ENCODE measurements at regions not wholly inside any gene's neighbourhood (a gene's known extent, or its start where the extent isn't known, plus 50 kb on each side); places are given as distances from the start of the nearest gene placed in this dataset.
"Not testable (repeated sequence)": the region's sequence is repeated elsewhere in the genome, so short reads cannot be mapped to it uniquely, and the experiment has no call there.

DNA sequence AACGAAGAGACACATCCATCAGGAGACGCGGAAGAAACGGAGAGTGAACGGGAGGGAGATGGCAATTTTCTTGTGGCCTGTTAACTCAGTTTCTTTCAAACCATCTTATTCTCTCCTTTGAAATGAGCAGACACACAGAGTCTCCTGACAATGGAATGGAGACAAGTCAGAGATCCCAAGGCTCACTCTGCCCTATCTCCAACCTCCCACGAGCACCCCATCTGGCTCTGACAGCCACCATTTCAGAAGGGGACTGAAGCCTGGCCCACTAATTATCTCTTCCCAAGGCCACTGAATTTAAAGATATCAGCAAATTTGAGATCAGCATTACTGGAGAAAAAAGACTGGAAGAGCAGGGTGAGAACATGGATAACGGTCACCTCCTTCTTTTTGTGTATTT lies 215.6 kb downstream of the DHX15 start:
- DNase-seq (ENCODE audit: low read depth in 2 of 2) = no peak

- DNase-seq (ENCODE audit: low read depth in 2 of 2) = no peak
These were observed 219.5 kb downstream of the DHX15 start for GRCh38 chr4:24364852-24365251.

- no peak for DNase-seq (ENCODE audit: low read depth in 2 of 2)
These were observed 220.1 kb downstream of the DHX15 start for GRCh38 chr4:24364249-24364648.

DNA sequence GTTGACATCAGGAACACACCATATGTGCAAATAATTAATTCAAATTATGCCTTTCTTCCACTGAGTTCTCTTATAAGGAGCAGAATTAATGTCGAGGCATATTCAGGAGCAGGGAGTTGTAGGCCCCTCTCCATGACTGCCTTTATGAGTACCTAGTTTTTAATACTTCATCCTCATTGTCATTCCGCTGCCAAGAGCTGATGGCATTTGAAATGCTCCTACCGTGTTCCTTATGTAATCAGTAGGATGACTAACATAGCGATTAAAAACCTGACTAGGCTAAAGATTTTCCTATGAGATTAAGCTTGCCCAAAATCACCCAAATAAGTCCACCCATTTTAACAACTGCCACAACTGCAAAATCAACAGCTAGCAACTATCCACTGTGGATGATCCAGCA lies 220.6 kb downstream of the DHX15 start:
- no peak for DNase-seq (ENCODE audit: low read depth in 2 of 2)

- DNase-seq (ENCODE audit: low read depth in 2 of 2) = no peak
These were observed 232.2 kb downstream of the DHX15 start for GRCh38 chr4:24352112-24352511.

- DNase-seq (ENCODE audit: low read depth in 2 of 2) = not testable (repeated sequence)
These were observed 235.0 kb downstream of the DHX15 start for GRCh38 chr4:24349168-24349996.

GRCh38 chr4:24339260-24339659 lies 245.1 kb downstream of the DHX15 start:
- no peak for DNase-seq (ENCODE audit: low read depth in 2 of 2)

DNA sequence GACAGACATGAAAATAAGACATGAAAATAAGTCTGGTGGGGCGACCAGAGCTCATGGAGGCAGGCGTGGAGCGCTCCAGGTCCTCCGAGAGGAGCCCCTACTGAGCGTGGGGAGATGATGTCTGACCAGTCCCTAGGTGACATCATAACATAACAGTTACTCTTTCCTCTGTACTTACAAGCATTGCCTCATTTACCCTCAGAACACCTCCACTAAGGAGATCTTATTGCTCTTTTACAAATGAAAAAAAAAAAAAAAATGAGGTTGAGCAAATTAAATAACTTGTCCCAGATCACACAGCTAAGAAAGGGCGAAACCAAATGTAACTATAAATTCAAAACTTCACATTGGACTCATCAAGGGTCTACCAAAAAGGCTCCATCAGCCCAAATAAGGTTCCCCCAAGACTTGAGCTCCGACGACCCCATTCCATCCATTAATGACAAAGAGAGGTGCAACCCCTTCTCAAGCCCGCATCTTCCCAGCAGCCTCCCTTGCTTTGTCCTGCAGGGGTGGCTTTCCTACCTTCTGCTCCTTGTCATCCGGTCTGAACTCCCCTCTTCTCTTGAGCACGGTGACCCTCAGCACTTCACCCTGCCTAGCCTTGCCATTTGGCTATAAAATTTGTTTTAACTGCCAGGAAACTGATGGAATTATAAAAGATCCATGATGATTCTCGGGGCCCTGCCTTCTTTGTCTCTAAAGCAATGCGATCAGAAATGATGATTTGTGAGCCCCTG lies 246.7 kb downstream of the DHX15 start:
- no peak for DNase-seq (ENCODE audit: low read depth in 2 of 2)

DNA sequence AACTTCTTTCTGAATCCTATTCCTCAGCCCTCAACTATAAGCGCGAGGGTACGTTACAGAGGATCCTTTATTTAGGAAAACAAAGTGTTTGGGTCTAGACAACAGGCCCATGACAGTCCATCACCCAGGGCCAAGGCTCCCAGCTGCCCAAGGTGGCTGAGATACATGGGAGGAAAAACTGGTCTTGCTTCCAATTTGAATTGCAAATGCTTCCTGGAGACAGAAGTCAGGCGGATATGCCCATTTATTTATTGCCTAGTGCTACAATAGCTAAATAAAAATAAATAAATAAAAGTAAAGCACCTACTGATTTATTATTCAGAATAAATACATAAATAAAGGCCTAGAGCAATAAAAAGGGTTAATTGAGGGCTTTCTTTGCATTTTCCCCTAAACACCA lies 248.7 kb downstream of the DHX15 start:
- DNase-seq (ENCODE audit: low read depth in 2 of 2) = no peak

DNA sequence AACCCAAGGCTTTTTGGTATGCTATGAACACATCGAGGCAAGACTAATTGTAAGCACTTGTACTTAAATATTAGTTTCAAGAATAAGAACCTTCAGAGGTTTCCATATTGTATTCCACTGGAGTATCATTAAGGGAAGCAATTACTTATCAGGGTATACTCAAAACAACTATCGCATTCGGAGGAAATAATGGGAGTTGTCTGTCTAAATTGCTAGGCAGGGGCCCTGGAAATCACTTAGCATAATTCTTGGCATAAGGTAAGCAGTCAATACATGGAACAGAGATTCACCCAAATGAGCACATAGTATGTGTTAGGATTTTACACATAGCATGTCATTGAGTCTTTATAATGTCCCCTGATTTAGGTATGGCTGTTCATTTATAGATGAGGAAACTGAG lies 249.4 kb downstream of the DHX15 start:
- no peak for DNase-seq (ENCODE audit: low read depth in 2 of 2)

DNA sequence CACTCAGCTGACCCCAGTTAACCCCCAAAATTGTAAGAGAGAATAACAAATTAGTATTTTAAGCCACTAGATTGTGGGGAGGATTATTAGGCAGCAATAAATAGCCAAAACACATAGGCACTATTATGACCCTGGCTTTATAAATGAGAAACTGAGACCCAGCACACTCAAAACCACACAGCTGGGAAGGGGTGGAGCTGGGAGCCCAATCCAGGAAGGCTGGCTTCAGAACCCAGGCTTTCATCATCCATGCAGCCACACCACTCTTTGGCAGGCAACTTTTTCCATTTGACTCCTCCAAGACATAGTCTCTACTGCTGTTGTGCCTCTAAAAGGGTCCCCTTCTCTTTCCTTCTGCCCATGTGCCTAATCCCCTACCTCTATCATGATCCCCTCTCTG lies 253.8 kb downstream of the DHX15 start:
- DNase-seq (ENCODE audit: low read depth in 2 of 2) = no peak

- no peak for DNase-seq (ENCODE audit: low read depth in 2 of 2)
These were observed 254.2 kb downstream of the DHX15 start for GRCh38 chr4:24330172-24330571.

DNA sequence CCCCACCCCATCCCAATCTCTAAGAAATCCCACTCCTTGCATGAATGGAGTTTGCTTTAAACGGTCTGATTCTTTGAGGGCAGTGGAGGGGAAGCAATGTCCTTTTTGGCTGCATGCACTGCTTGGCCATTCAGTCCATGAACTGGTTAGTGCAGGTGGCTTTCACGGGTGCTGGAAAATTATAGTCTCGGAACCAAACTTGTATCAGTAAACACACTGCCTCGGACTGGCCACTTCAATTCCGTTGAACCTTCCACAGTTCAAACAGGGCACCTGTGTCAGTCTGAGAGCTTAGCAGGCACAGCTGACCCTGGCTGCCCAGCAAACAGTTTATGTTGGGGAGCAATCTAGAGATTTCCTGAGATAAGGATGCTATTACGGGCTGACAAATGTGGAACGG lies 255.6 kb downstream of the DHX15 start:
- DNase-seq (ENCODE audit: low read depth in 2 of 2) = no peak

GRCh38 chr4:24328310-24328709 lies 256.0 kb downstream of the DHX15 start:
- DNase-seq (ENCODE audit: low read depth in 2 of 2) = no peak

DNA sequence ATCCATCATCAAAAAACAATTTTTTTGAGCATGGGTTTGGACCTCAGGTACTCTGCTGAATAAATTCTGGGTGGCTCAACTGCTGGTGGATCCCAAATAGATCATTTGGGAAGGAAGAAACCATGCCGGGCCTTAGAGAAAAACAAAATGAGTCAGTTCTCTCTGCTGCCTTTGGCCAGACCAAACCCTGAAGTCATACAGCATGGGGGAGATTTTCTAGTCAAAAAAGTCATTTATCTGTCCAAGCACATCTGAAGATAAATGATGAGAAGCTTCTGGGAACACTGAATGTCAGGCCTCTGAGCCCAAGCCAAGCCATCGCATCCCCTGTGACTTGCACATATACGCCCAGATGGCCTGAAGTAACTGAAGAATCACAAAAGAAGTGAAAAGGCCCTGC lies 261.4 kb downstream of the DHX15 start:
- DNase-seq (ENCODE audit: low read depth in 2 of 2) = no peak

DNA sequence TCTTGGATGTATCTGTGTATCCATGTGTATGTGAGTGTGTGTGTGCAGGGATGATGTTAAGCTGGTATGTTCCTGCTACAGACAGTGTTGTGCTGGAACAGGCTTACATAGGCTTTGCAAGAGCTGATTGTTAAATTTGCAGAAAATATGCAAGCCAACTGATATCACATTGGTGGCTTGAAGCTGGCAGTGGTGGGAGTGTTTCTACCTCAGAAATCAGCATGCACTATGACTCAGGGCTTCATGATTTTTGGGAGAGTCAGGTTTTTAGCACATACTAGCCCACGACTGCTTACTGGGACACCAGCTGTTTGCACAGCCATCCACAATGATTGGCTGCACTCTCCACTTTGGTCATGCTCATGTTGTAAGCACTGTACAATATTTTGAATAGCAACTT lies 261.8 kb downstream of the DHX15 start:
- no peak for DNase-seq (ENCODE audit: low read depth in 2 of 2)

GRCh38 chr4:24321616-24322015 lies 262.7 kb downstream of the DHX15 start:
- no peak for DNase-seq (ENCODE audit: low read depth in 2 of 2)

DNA sequence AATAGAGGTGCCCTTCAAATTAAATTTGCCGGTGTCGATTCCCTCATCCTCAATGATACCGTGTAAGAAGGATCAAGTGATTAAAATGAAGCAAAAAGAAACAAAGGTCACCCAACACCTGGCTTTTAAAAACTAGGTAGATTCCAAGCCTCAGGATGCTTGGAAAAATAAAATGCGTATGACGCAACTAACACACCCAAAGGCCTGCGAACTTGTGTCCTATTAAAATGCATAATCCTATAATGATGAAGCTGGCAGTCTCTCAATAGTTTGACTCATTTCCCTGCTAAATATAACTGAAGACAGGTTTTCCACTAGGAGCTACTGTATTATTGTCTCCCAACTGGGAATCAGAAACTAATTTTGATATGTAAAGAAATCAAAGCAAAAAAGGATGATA lies 263.2 kb downstream of the DHX15 start:
- DNase-seq (ENCODE audit: low read depth in 2 of 2) = no peak

- DNase-seq (ENCODE audit: low read depth in 2 of 2) = no peak
These were observed 265.0 kb downstream of the DHX15 start for GRCh38 chr4:24319387-24319786.

DNA sequence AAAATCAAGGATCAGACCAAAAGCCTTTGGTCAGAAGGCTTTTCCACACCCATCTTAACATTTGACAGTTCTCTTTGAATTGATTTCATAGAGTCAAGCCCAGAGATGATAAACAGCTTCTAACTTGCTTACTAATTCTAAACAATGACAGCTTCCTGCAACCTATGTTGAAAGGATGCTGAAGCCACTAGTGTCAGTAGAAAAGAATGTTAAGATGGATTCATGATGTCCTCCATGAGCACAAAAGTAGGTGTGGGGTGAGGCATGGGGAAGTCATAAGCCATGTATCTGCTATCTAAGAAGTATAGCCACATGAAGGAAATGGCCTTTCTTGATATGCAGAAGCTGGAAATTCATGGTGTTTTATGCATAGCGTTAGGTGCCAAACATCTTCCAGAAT lies 269.3 kb downstream of the DHX15 start:
- no peak for DNase-seq (ENCODE audit: low read depth in 2 of 2)

- no peak for DNase-seq (ENCODE audit: low read depth in 2 of 2)
These were observed 272.0 kb downstream of the DHX15 start for GRCh38 chr4:24312261-24312913.

DNA sequence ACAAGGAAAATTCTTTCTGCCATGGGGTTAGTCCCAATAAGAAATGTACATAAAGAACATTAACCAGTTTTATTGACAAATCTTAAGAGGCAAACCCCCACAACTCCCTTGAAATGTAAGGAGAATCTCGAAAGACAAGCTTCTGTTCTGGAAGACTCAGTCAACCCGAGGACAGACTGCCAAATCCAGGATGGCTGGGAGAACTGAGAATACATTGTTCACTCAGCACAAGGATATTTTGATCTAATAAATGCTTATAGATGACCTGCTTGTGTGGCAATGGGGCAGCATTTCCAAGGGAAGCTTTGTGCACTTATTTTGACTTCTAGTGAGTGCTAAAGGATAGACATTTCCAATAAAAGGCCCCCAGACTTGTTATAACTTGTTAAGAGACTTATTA lies 280.4 kb downstream of the DHX15 start:
- no peak for DNase-seq (ENCODE audit: low read depth in 2 of 2)

- DNase-seq (ENCODE audit: low read depth in 2 of 2) = no peak
These were observed 285.4 kb downstream of the DHX15 start for GRCh38 chr4:24298911-24299310.

All from stimulated activated CD8-positive, alpha-beta memory T cell treated with anti-CD3 and anti-CD28 coated beads, Interleukin-15, amount 100 ng/mL, for 4 hours (primary cell).